ENCODE measurements at regions not wholly inside any gene's neighbourhood (a gene's known extent, or its start where the extent isn't known, plus 50 kb on each side); places are given as distances from the start of the nearest gene placed in this dataset.

- H3K4me3 ChIP-seq (ENCODE audit: low read depth, low read length) = no peak overlapping the region
- no peak for DNase-seq (ENCODE audit: low read depth)
- TF ChIP-seq, protein P1, sequence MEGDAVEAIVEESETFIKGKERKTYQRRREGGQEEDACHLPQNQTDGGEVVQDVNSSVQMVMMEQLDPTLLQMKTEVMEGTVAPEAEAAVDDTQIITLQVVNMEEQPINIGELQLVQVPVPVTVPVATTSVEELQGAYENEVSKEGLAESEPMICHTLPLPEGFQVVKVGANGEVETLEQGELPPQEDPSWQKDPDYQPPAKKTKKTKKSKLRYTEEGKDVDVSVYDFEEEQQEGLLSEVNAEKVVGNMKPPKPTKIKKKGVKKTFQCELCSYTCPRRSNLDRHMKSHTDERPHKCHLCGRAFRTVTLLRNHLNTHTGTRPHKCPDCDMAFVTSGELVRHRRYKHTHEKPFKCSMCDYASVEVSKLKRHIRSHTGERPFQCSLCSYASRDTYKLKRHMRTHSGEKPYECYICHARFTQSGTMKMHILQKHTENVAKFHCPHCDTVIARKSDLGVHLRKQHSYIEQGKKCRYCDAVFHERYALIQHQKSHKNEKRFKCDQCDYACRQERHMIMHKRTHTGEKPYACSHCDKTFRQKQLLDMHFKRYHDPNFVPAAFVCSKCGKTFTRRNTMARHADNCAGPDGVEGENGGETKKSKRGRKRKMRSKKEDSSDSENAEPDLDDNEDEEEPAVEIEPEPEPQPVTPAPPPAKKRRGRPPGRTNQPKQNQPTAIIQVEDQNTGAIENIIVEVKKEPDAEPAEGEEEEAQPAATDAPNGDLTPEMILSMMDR (conservative IDR thresholded peaks at IDR 0.05; ENCODE audit: low read depth, low read length) = no peak
These were observed 173.8 kb upstream of the ZKSCAN2 start for GRCh38 chr16:25431472-25431871.

DNA sequence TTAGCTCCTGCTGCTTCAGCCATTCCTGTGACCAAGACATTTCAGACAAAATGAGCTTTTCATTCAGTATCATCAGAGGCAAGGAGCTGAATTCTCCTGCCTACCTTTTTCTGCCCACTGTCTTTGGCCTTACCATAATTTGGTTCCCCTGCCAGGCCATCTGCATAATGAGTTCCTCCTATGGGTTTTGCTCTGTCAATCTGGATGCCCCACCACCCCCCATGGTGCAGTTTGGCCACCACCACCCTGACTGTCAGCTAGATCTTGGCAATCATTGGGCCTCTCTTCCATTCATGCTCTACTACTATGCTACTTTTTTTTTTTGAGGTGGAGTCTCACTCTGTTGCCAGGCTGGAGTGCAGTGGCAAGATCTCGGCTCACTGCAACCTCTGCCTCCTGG lies 169.2 kb upstream of the ZKSCAN2 start:
- DNase-seq (ENCODE audit: low read depth) = no peak
- H3K4me3 ChIP-seq (ENCODE audit: low read depth, low read length) = no peak overlapping the region
- TF ChIP-seq, protein P1 (conservative IDR thresholded peaks at IDR 0.05; ENCODE audit: low read depth, low read length) = no peak

GRCh38 chr16:25419681-25420080 lies 162.0 kb upstream of the ZKSCAN2 start:
- H3K4me3 ChIP-seq (ENCODE audit: low read depth, low read length) = no peak overlapping the region
- DNase-seq (ENCODE audit: low read depth) = no peak
- TF ChIP-seq, protein P1 (conservative IDR thresholded peaks at IDR 0.05; ENCODE audit: low read depth, low read length) = no peak

DNA sequence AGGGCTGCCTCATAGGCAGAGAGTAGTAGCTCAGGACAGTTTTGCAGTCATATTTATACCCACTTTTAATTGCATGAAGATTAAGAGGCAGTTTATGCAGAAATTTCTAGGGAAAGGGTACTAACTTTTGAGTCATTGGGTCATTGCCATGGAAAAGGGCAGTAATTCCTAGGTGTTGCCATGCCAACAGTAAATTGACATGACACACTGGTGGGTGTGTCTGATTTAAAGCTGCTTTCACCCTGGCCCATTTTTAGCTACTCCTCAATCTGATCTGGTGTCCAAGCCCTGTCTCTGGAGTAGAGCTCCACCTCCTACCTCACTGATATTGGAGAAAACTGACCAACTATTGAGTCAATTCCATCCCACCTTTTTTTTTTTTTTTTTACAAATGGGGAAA lies 161.5 kb upstream of the ZKSCAN2 start:
- DNase-seq (ENCODE audit: low read depth) = no peak
- no peak overlapping the region for H3K4me3 ChIP-seq (ENCODE audit: low read depth, low read length)
- TF ChIP-seq, protein P1 (conservative IDR thresholded peaks at IDR 0.05; ENCODE audit: low read depth, low read length) = no peak

DNA sequence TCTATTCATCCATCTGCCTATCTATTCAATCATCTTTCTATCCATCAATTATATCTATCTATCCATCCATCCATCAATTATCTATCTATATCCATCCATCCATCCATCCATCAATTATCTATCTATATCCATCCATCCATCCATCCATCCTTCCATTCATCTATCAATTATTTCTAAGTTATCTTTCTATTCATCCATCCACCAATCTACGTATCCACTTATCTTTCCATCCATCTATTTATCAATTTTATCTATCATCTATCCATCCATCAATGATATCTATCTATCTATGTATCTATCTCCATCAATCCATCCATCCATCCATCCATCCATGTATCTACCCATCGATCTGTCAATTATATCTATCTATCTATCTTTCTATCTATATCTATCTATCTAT lies 158.4 kb upstream of the ZKSCAN2 start:
- TF ChIP-seq, protein P1 (conservative IDR thresholded peaks at IDR 0.05; ENCODE audit: low read depth, low read length) = no peak
- no peak for DNase-seq (ENCODE audit: low read depth)
- no peak overlapping the region for H3K4me3 ChIP-seq (ENCODE audit: low read depth, low read length)

GRCh38 chr16:25413975-25414374 lies 156.3 kb upstream of the ZKSCAN2 start:
- DNase-seq (ENCODE audit: low read depth) = no peak

GRCh38 chr16:25413133-25413532 lies 155.5 kb upstream of the ZKSCAN2 start:
- TF ChIP-seq, protein P1 (conservative IDR thresholded peaks at IDR 0.05; ENCODE audit: low read depth, low read length) = no peak
- no peak for DNase-seq (ENCODE audit: low read depth)
- no peak overlapping the region for H3K4me3 ChIP-seq (ENCODE audit: low read depth, low read length)

More at GRCh38 chr16:25413975-25414374, 156.3 kb upstream of the ZKSCAN2 start:
- TF ChIP-seq, protein P1 (conservative IDR thresholded peaks at IDR 0.05; ENCODE audit: low read depth, low read length) = no peak
- H3K4me3 ChIP-seq (ENCODE audit: low read depth, low read length) = no peak overlapping the region

All from choroid plexus epithelial cell (primary cell).